ENCODE measurements at regions not wholly inside any gene's neighbourhood (a gene's known extent, or its start where the extent isn't known, plus 50 kb on each side); places are given as distances from the start of the nearest gene placed in this dataset.
"Not testable (repeated sequence)": the region's sequence is repeated elsewhere in the genome, so short reads cannot be mapped to it uniquely, and the experiment has no call there.

DNA sequence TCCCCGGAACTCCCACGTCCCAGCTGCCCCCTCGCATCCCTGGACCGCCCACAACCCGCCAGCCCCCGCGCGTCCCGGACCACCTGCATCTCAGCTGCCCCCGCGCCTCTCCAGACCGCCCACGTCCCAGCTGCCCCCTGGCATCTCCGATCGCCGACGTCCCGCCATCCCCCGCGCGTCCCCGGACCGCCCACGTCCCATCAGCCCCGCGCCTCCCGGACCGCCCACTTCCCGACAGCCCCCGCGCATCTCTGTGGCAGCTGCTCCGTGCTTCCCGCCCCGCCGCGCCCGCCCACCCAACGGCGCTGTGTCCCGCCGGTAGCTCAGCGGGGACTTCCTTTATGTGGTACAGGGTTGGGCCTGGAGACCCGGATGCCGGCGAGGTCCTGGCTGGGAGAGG, 955.8 kb downstream of the TMEM121 start:
- not testable (repeated sequence) for TF ChIP-seq CTCF, POLR2A (IDR thresholded peaks at IDR 0.05)
